ENCODE measurements at regions not wholly inside any gene's neighbourhood (a gene's known extent, or its start where the extent isn't known, plus 50 kb on each side); places are given as distances from the start of the nearest gene placed in this dataset.

DNA sequence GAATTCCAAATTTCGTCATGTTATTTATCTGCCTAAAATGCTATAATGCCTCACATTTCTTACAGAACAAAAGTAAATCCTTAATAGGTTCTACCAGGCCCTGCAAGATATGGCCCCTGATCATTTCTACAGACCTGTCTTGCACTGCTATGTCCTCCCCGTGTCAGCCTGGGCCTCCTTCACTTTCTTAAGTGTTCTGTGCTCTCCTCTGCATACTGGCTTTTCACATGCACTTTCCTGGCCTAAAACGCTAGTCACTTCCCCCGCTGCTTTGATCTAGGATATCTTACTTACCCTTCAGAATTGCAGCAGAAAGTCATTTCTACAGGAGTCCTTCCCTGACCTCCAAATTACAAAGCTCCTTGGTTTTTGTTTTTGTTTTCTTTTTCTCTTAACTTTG is 551.3 kb downstream of the NSUN3 start:
- TF ChIP-seq, protein P1, sequence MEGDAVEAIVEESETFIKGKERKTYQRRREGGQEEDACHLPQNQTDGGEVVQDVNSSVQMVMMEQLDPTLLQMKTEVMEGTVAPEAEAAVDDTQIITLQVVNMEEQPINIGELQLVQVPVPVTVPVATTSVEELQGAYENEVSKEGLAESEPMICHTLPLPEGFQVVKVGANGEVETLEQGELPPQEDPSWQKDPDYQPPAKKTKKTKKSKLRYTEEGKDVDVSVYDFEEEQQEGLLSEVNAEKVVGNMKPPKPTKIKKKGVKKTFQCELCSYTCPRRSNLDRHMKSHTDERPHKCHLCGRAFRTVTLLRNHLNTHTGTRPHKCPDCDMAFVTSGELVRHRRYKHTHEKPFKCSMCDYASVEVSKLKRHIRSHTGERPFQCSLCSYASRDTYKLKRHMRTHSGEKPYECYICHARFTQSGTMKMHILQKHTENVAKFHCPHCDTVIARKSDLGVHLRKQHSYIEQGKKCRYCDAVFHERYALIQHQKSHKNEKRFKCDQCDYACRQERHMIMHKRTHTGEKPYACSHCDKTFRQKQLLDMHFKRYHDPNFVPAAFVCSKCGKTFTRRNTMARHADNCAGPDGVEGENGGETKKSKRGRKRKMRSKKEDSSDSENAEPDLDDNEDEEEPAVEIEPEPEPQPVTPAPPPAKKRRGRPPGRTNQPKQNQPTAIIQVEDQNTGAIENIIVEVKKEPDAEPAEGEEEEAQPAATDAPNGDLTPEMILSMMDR (IDR thresholded peaks at IDR 0.05), result no peak
- TF ChIP-seq POLR2A (IDR thresholded peaks at IDR 0.05), result no peak
